ENCODE measurements at regions not wholly inside any gene's neighbourhood (a gene's known extent, or its start where the extent isn't known, plus 50 kb on each side); places are given as distances from the start of the nearest gene placed in this dataset.

DNA sequence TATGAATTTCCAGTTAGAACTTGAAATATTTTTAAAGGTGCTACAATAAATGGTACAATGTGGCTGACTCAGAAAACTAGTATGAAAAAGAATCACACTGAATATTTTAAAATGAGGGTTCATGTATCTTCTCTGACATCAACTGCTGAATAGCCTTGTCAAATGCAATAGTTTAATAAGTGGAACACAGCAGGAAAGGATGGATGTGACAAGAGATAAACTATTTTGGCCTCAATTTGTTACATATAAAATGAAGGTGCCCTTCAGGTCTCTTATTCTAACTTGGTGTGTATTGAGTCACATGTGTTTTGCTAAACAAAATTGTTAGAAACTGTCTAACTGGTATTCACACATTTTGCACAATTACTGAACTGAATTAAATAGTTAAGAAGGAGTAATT lies 1018.4 kb upstream of the PCDH20 start:
- TF ChIP-seq JUN (IDR thresholded peaks at IDR 0.05; ENCODE audit: borderline replicate concordance, insufficient read depth, insufficient read length, low read depth) (no peak), POLR2AphosphoS5 (IDR thresholded peaks at IDR 0.05; ENCODE audit: insufficient read depth, low read depth, low read length) (no peak), POLR2A (IDR thresholded peaks at IDR 0.05; ENCODE audit: low read depth, low read length) (no peak), MYC (IDR thresholded peaks at IDR 0.05; ENCODE audit: low read depth, low read length) (no peak), EZH2 (IDR thresholded peaks at IDR 0.05; ENCODE audit: borderline replicate concordance, low read depth, low read length, severe bottlenecking) (no peak), FOS (IDR thresholded peaks at IDR 0.05; ENCODE audit: borderline replicate concordance, insufficient read depth, low read length) (no peak), GATA2 (IDR thresholded peaks at IDR 0.05; ENCODE audit: insufficient read depth, insufficient read length, low read depth, low read length) (no peak)
- TF ChIP-seq, protein P1, sequence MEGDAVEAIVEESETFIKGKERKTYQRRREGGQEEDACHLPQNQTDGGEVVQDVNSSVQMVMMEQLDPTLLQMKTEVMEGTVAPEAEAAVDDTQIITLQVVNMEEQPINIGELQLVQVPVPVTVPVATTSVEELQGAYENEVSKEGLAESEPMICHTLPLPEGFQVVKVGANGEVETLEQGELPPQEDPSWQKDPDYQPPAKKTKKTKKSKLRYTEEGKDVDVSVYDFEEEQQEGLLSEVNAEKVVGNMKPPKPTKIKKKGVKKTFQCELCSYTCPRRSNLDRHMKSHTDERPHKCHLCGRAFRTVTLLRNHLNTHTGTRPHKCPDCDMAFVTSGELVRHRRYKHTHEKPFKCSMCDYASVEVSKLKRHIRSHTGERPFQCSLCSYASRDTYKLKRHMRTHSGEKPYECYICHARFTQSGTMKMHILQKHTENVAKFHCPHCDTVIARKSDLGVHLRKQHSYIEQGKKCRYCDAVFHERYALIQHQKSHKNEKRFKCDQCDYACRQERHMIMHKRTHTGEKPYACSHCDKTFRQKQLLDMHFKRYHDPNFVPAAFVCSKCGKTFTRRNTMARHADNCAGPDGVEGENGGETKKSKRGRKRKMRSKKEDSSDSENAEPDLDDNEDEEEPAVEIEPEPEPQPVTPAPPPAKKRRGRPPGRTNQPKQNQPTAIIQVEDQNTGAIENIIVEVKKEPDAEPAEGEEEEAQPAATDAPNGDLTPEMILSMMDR (IDR thresholded peaks at IDR 0.05; ENCODE audit: extremely low read depth in 1 of 2, insufficient read depth in 1 of 2, low read depth in 1 of 2, low read length in 2 of 2), result no peak
- TF ChIP-seq, protein P2, sequence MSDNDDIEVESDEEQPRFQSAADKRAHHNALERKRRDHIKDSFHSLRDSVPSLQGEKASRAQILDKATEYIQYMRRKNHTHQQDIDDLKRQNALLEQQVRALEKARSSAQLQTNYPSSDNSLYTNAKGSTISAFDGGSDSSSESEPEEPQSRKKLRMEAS (IDR thresholded peaks at IDR 0.05; ENCODE audit: insufficient read depth, insufficient read length), result no peak
- no peaks in the 10 kb centered on the region for H3K79me2 ChIP-seq (ENCODE audit: control insufficient read depth, insufficient read depth, low read length)
- no peaks in the 10 kb centered on the region for H3K4me1 ChIP-seq (ENCODE audit: control insufficient read depth, extremely low read depth, insufficient read depth, low read length)
- no peaks in the 10 kb centered on the region for H3K9me1 ChIP-seq (replicated peaks; ENCODE audit: control insufficient read depth, extremely low read depth, insufficient read depth, low read length)
- H3K36me3 ChIP-seq (ENCODE audit: control insufficient read depth in 2 of 2, extremely low read depth in 1 of 2, insufficient read depth in 2 of 2, low read length in 2 of 2), result no peaks in the 10 kb centered on the region
- POLR2A ChIA-PET, result no interaction called here
- H3K4me3 ChIP-seq (replicated peaks in 1 of 3; ENCODE audit: insufficient read depth in 1 of 3, low read depth in 1 of 3, low read length in 3 of 3), result no peak overlapping the region
- DNase-seq (ENCODE audit: low read depth, low spot score) (no peak), FAIRE-seq (no peak)
- no peak overlapping the region for H3K9ac ChIP-seq (replicated peaks; ENCODE audit: extremely low read depth, insufficient read depth, low read length)
- H4K20me1 ChIP-seq (replicated peaks; ENCODE audit: control insufficient read depth, extremely low read depth, insufficient read depth, low read length), result no peaks in the 10 kb centered on the region
- H3K27me3 ChIP-seq (ENCODE audit: control insufficient read depth in 2 of 2, insufficient read depth in 2 of 2, low read length in 2 of 2), result no peaks in the 10 kb centered on the region
- BruUV-seq (replicated peaks), result no TSS peak
- CTCF ChIA-PET, result no interaction called here
- intact Hi-C loops (cut with micrococcal nuclease) (no loop called here), dilution Hi-C loops (cut with MboI; ENCODE audit: extremely low pct_ligation_motif_present, low sequenced_read_pairs) (no loop called here)
- no peak overlapping the region for H2AFZ ChIP-seq (ENCODE audit: low read depth, low read length)
- H3K4me2 ChIP-seq (ENCODE audit: insufficient read depth, low read length), result no peak overlapping the region
- no peaks in the 10 kb centered on the region for H3K9me3 ChIP-seq (replicated peaks; ENCODE audit: control insufficient read depth, insufficient read depth, low read length)
- no peak overlapping the region for H3K27ac ChIP-seq (ENCODE audit: insufficient read depth, low read depth, low read length)

Measured in endothelial cell of umbilical vein (primary cell).